GM23248 (cell line): ENCODE measurements at regions not wholly inside any gene's neighbourhood (a gene's known extent, or its start where the extent isn't known, plus 50 kb on each side); places are given as distances from the start of the nearest gene placed in this dataset.

Source experiments
- DNase-seq: peaks from one replicate; pipeline ENCODE4 v3.0.0-alpha.2; 2015
- H2AFZ ChIP-seq: fragments of 200-600 bp; sonication (generic); 2 replicates; pipeline ENCODE4 v1.6.1; 2016; ENCODE audit warnings: antibody characterized with exemption
- H3F3A ChIP-seq: fragments of 200-600 bp; sonication (generic); 2 replicates; pipeline ENCODE4 v1.6.1; 2016; ENCODE audit warnings: mild to moderate bottlenecking, antibody characterized with exemption, mixed run types; ENCODE audit not compliant: insufficient read depth
- H3K27ac ChIP-seq: fragments of 200-600 bp; sonication (generic); 2 replicates; pipeline ENCODE4 v1.5.1; 2016; ENCODE audit warnings: mild to moderate bottlenecking
- H3K27me3 ChIP-seq: fragments of 200-600 bp; sonication (generic); replicated peaks from 2 replicates; pipeline ENCODE4 v1.6.1; 2016; ENCODE audit warnings: mild to moderate bottlenecking; ENCODE audit not compliant: insufficient read depth
- H3K36me3 ChIP-seq: fragments of 200-600 bp; sonication (generic); 2 replicates; pipeline ENCODE4 v1.6.1; 2016; ENCODE audit warnings: low read depth, mild to moderate bottlenecking
- H3K4me1 ChIP-seq: fragments of 200-600 bp; sonication (generic); 2 replicates; pipeline ENCODE4 v1.6.1; 2016; ENCODE audit warnings: mild to moderate bottlenecking; ENCODE audit not compliant: insufficient read depth
- H3K4me2 ChIP-seq: fragments of 200-600 bp; sonication (generic); one replicate; pipeline ENCODE4 v1.6.1; 2016; ENCODE audit warnings: mild to moderate bottlenecking; ENCODE audit not compliant: unreplicated experiment
- H3K4me3 ChIP-seq: fragments of 200-600 bp; sonication (generic); 2 replicates; pipeline ENCODE4 v1.5.1; 2016; ENCODE audit warnings: mild to moderate bottlenecking
- H3K79me2 ChIP-seq: fragments of 200-600 bp; sonication (generic); 2 replicates; pipeline ENCODE4 v1.6.1; 2016; ENCODE audit warnings: mild to moderate bottlenecking; ENCODE audit not compliant: insufficient read depth
- H3K9ac ChIP-seq: fragments of 200-600 bp; sonication (generic); 2 replicates; pipeline ENCODE4 v1.6.1; 2016; ENCODE audit warnings: mild to moderate bottlenecking
- H3K9me2 ChIP-seq: fragments of 200-600 bp; sonication (generic); 2 replicates; pipeline ENCODE4 v1.6.1; 2016; ENCODE audit warnings: mixed run types, mild to moderate bottlenecking, moderate library complexity; ENCODE audit not compliant: insufficient read depth
- H3K9me3 ChIP-seq: fragments of 200-600 bp; sonication (generic); one replicate; pipeline ENCODE4 v1.6.1; 2017; ENCODE audit warnings: low read depth
- H4K20me1 ChIP-seq: fragments of 200-600 bp; sonication (generic); 2 replicates; pipeline ENCODE4 v1.6.0; 2016; ENCODE audit not compliant: insufficient read depth
- EZH2 ChIP-seq: fragments of 200-600 bp; sonication (generic); IDR thresholded peaks from 2 replicates; pipeline ENCODE4 v1.6.1; 2018; ENCODE audit warnings: antibody characterized with exemption, mild to moderate bottlenecking; ENCODE audit not compliant: insufficient read depth, poor library complexity, severe bottlenecking
- EZH2phosphoT487 ChIP-seq: fragments of 200-600 bp; sonication (generic); IDR thresholded peaks from 2 replicates; pipeline ENCODE4 v1.6.1; 2018; ENCODE audit warnings: antibody characterized with exemption, moderate library complexity, mild to moderate bottlenecking, low read depth; ENCODE audit not compliant: insufficient read depth
- WGBS, 2 experiments: methylation state at CpG; one replicate each; pipeline ENCODE4 v1.1.6; 2015 to 2017; ENCODE audit warnings: low lambda C conversion rate in 2 of 2, low coverage in 1 of 2; ENCODE audit errors: missing lambda C conversion rate in 2 of 2; 5-methylcytosine and 5-hydroxymethylcytosine counted together
- in situ Hi-C: fragments of 300-500 bp; cut with MboI; formaldehyde crosslinking; loops from 2 replicates; pipeline ENCODE4 v1.15.0; 2020

- Histone ChIP-seq H4K20me1 (no peaks in the 10 kb centered on the region), H3K79me2 (no peaks in the 10 kb centered on the region), H3K27me3 (no peaks in the 10 kb centered on the region), H2AFZ (no peak overlapping the region), H3K4me1 (no peaks in the 10 kb centered on the region), H3K36me3 (no peaks in the 10 kb centered on the region), H3K4me3 (no peak overlapping the region), H3K9ac (no peak overlapping the region), H3K27ac (no peak overlapping the region), H3K9me2 (no peaks in the 10 kb centered on the region), H3K9me3 (no peaks in the 10 kb centered on the region), H3F3A (no peaks in the 10 kb centered on the region), H3K4me2 (no peak overlapping the region)
- DNase-seq, result no peak
- 61 to 70% methylated on average over 3 of the region's 3 CpGs for WGBS, 2 experiments
- in situ Hi-C loops, result no loop called here
- TF ChIP-seq EZH2phosphoT487 (no peak), EZH2 (no peak)
Measured at GRCh38 chr17:71142333-71142732, 973.0 kb downstream of the KCNJ2 start.

- Histone ChIP-seq H3F3A (no peaks in the 10 kb centered on the region), H3K9ac (no peak overlapping the region), H3K4me2 (no peak overlapping the region), H3K79me2 (no peaks in the 10 kb centered on the region), H2AFZ (no peak overlapping the region), H3K27ac (no peak overlapping the region), H4K20me1 (no peaks in the 10 kb centered on the region), H3K27me3 (no peaks in the 10 kb centered on the region), H3K4me1 (no peaks in the 10 kb centered on the region), H3K36me3 (no peaks in the 10 kb centered on the region), H3K9me2 (no peaks in the 10 kb centered on the region), H3K9me3 (no peaks in the 10 kb centered on the region), H3K4me3 (no peak overlapping the region)
- 82 to 91% methylated on average over 3 of the region's 3 CpGs for WGBS, 2 experiments
- TF ChIP-seq EZH2, result no peak
- no peak for TF ChIP-seq EZH2phosphoT487
- in situ Hi-C loops, result no loop called here
- no peak for DNase-seq
Measured at GRCh38 chr17:71145486-71145885, 975.3 kb upstream of the SOX9 start.

DNA sequence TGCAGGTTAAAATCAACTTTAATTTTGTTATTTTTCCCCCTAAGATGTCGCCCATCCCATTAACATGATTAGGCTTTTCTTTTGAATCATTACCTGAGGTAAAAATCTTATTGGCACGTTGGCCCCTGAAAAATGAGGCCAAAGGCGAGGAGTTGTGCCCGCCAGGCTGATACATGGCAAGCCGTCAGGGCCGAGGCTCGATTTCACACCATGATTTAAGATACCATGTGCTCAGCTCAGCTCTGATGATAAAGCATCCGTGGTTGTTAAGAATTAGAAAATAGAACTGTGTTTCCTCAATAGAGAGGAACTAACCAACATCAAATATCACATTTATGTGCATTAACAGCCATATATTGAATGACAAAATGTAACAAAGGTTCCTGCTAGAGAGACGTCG, 972.9 kb upstream of the SOX9 start:
- no peaks in the 10 kb centered on the region for H3K9me3 ChIP-seq
- no peak overlapping the region for H3K9ac ChIP-seq
- H3K4me2 ChIP-seq, result no peak overlapping the region
- H3K36me3 ChIP-seq, result no peaks in the 10 kb centered on the region
- no peak for DNase-seq
- no peaks in the 10 kb centered on the region for H3F3A ChIP-seq
- no peaks in the 10 kb centered on the region for H3K27me3 ChIP-seq
- H3K9me2 ChIP-seq, result no peaks in the 10 kb centered on the region
- no peak overlapping the region for H2AFZ ChIP-seq
- H4K20me1 ChIP-seq, result no peaks in the 10 kb centered on the region
- no peaks in the 10 kb centered on the region for H3K79me2 ChIP-seq
- TF ChIP-seq EZH2phosphoT487 (no peak), EZH2 (no peak)
- no peaks in the 10 kb centered on the region for H3K4me1 ChIP-seq
- in situ Hi-C loops, result no loop called here
- WGBS, 2 experiments, result 62 to 63% methylated on average over 10 of the region's 10 CpGs
- H3K4me3 ChIP-seq, result no peak overlapping the region
- no peak overlapping the region for H3K27ac ChIP-seq

DNA sequence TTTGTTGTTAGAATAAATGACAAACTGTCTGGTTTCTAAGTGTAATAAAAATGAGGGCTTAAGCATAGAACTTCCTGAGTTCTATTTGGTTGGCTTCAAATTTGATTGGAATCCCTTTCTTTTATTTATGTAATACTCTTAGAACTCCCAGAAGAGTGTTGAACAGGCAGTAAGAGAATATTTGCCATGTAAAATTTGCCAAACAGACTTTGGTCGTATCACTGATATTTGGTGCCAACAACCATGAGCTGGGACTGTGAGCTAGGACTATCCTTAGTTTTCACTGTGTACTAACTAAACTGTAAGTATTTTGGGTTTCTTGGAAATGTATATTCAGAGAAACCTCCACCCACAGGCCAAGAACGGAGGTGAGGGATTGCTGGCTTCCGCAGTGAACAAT, 971.2 kb upstream of the SOX9 start:
- Histone ChIP-seq H3F3A (no peaks in the 10 kb centered on the region), H3K9me3 (no peaks in the 10 kb centered on the region), H4K20me1 (no peaks in the 10 kb centered on the region), H3K4me2 (no peak overlapping the region), H3K4me1 (no peaks in the 10 kb centered on the region), H3K27ac (no peak overlapping the region), H3K9me2 (no peaks in the 10 kb centered on the region), H3K9ac (no peak overlapping the region), H3K79me2 (no peaks in the 10 kb centered on the region), H3K4me3 (no peak overlapping the region), H2AFZ (no peak overlapping the region), H3K27me3 (no peaks in the 10 kb centered on the region), H3K36me3 (no peaks in the 10 kb centered on the region)
- DNase-seq, result no peak
- 47 to 49% methylated on average over 3 of the region's 3 CpGs for WGBS, 2 experiments
- TF ChIP-seq EZH2 (no peak), EZH2phosphoT487 (no peak)
- in situ Hi-C loops, result no loop called here

- H3K9ac ChIP-seq, result no peak overlapping the region
- H3K9me2 ChIP-seq, result no peaks in the 10 kb centered on the region
- WGBS, 2 experiments, result 54 to 69% methylated on average over 2 of the region's 2 CpGs
- H3K4me1 ChIP-seq, result no peaks in the 10 kb centered on the region
- no peak overlapping the region for H3K4me2 ChIP-seq
- H3K9me3 ChIP-seq, result no peaks in the 10 kb centered on the region
- no peaks in the 10 kb centered on the region for H4K20me1 ChIP-seq
- no peaks in the 10 kb centered on the region for H3K36me3 ChIP-seq
- no peak overlapping the region for H3K4me3 ChIP-seq
- no peak for DNase-seq
- TF ChIP-seq EZH2phosphoT487 (no peak), EZH2 (no peak)
- no peaks in the 10 kb centered on the region for H3K27me3 ChIP-seq
- in situ Hi-C loops, result no loop called here
- H3F3A ChIP-seq, result no peaks in the 10 kb centered on the region
- H3K79me2 ChIP-seq, result no peaks in the 10 kb centered on the region
- no peak overlapping the region for H3K27ac ChIP-seq
- no peak overlapping the region for H2AFZ ChIP-seq
Measured at GRCh38 chr17:71157297-71157696, 963.5 kb upstream of the SOX9 start.
